HCT116 (cell line): ENCODE measurements at regions not wholly inside any gene's neighbourhood (a gene's known extent, or its start where the extent isn't known, plus 50 kb on each side); places are given as distances from the start of the nearest gene placed in this dataset.

Source experiments
- ATAC-seq: fragments of 200-7000 bp; cut with Tn5 transposase; 2 replicates; pipeline ENCODE4 v1.9.1; 2020; ENCODE audit warnings: mild to moderate bottlenecking, moderate library complexity
- BruUV-seq: library from RNA; stranded (reverse); fragments of 400-500 nt; replicated peaks from 2 replicates; lab custom pipeline; 2021; lab: Mats Ljungman, UMichigan
- CTCF ChIA-PET: fragments of 300-600 bp; sonication (Branson Sonifier 250); formaldehyde crosslinking; loops from one replicate; lab custom pipeline; 2021; ENCODE audit warnings: antibody characterized with exemption; lab: Charles Lee
- POLR2A ChIA-PET: fragments of 300-600, 350-600 bp; sonication (Branson Sonifier 250); formaldehyde crosslinking; loops from one replicate; lab custom pipeline; 2021; ENCODE audit warnings: antibody characterized with exemption; lab: Charles Lee
- RAD21 ChIA-PET, 2 experiments: fragments of 300-600 bp; sonication (Branson Sonifier 250); formaldehyde crosslinking; loops; one replicate each; lab custom pipeline; 2023; ENCODE audit warnings: low total read pairs in 2 of 2; ENCODE audit not compliant: uncharacterized antibody in 2 of 2, unreplicated experiment in 2 of 2, low non-redundant PET in 1 of 2; lab: Charles Lee
- DNase-seq: peaks from one replicate; pipeline ENCODE4 v3.0.0-alpha.2; 2010; ENCODE audit warnings: low read depth, low spot score
- H2AFZ ChIP-seq: fragments of 200-600 bp; shearing (Covaris generic), sonication (generic); 2 replicates; pipeline ENCODE4 v1.6.1; 2017; ENCODE audit warnings: low read depth, mixed run types, mixed read lengths, antibody characterized with exemption, low read length; ENCODE audit not compliant: poor library complexity, severe bottlenecking
- H3K27ac ChIP-seq: 2 replicates; pipeline ENCODE4 v1.5.1; 2012; ENCODE audit warnings: low read depth, low read length
- H3K27me3 ChIP-seq: fragments of 200-600 bp; sonication (generic); 2 replicates; pipeline ENCODE4 v1.6.1; 2016; ENCODE audit warnings: mixed run types, low read length, mixed read lengths; ENCODE audit not compliant: insufficient read depth
- H3K36me3 ChIP-seq, 2 experiments: fragments of 200-500 bp in 1 of 2; fragments of 200-600 bp in 1 of 2; sonication (Bioruptor generic) in 1 of 2; sonication (generic) in 1 of 2; 2 replicates each; pipeline versions ENCODE4 v1.5.1 to v1.6.1; 2014 to 2016; ENCODE audit warnings: low read length in 2 of 2, inconsistent platforms in 1 of 2, mixed read lengths in 1 of 2, mixed run types in 1 of 2; ENCODE audit not compliant: insufficient read depth in 2 of 2, control insufficient read depth in 1 of 2
- H3K4me1 ChIP-seq, 2 experiments: fragments of 200-600 bp in 1 of 2; sonication (generic) in 1 of 2; 2 replicates each; pipeline versions ENCODE4 v1.5.1 to v1.6.1; 2012 to 2017; ENCODE audit warnings: low read length in 2 of 2, inconsistent platforms in 1 of 2, mild to moderate bottlenecking in 1 of 2, mixed read lengths in 1 of 2, mixed run types in 1 of 2, moderate library complexity in 1 of 2; ENCODE audit not compliant: insufficient read depth in 2 of 2, control insufficient read depth in 1 of 2
- H3K4me2 ChIP-seq: fragments of 200-600 bp; sonication (generic); 2 replicates; pipeline ENCODE4 v1.6.1; 2017; ENCODE audit warnings: mixed run types, low read length, mixed read lengths
- H3K4me3 ChIP-seq, 2 experiments: fragments of 200-600 bp in 1 of 2; sonication (generic) in 1 of 2; replicated peaks in 1 of 2; 2 replicates each; pipeline ENCODE4 v1.5.1; 2011 to 2016; ENCODE audit warnings: low read length in 2 of 2, control low read depth in 1 of 2, low read depth in 1 of 2, mild to moderate bottlenecking in 1 of 2, mixed read lengths in 1 of 2, mixed run types in 1 of 2
- H3K79me2 ChIP-seq: fragments of 200-600 bp; sonication (generic); 2 replicates; pipeline ENCODE4 v1.6.1; 2017; ENCODE audit warnings: mild to moderate bottlenecking, mixed run types, low read length, moderate library complexity, mixed read lengths; ENCODE audit not compliant: insufficient read depth
- H3K9ac ChIP-seq: fragments of 200-600 bp; sonication (generic); 2 replicates; pipeline ENCODE4 v1.6.1; 2016; ENCODE audit warnings: low read length, mixed read lengths
- H3K9me2 ChIP-seq: fragments of 200-600 bp; sonication (generic), shearing (Covaris generic); 2 replicates; pipeline ENCODE4 v1.6.1; 2017; ENCODE audit warnings: mixed run types, mild to moderate bottlenecking, moderate library complexity; ENCODE audit not compliant: insufficient read depth
- H3K9me3 ChIP-seq, 2 experiments: fragments of 200-500 bp in 1 of 2; fragments of 200-600 bp in 1 of 2; sonication (Bioruptor generic) in 1 of 2; sonication (generic) in 1 of 2; 2 replicates each; pipeline ENCODE4 v1.6.1; 2014 to 2017; ENCODE audit warnings: low read length in 2 of 2, mixed read lengths in 2 of 2, inconsistent platforms in 1 of 2, low read depth in 1 of 2, mild to moderate bottlenecking in 1 of 2, mixed run types in 1 of 2, moderate library complexity in 1 of 2; ENCODE audit not compliant: control insufficient read depth in 1 of 2, insufficient read depth in 1 of 2
- H4K20me1 ChIP-seq: fragments of 200-600 bp; sonication (generic), shearing (Covaris generic); 2 replicates; pipeline ENCODE4 v1.6.1; 2017; ENCODE audit warnings: mixed run types, mild to moderate bottlenecking, moderate library complexity; ENCODE audit not compliant: insufficient read depth
- ATF3 ChIP-seq: IDR thresholded peaks from 2 replicates; pipeline ENCODE4 v1.6.1; 2012
- CBX3 ChIP-seq: IDR thresholded peaks from 2 replicates; pipeline ENCODE4 v1.6.1; 2012; ENCODE audit warnings: low read depth
- CEBPB ChIP-seq: IDR thresholded peaks from 2 replicates; pipeline ENCODE4 v1.6.1; 2012; ENCODE audit warnings: low read depth
- CTCF ChIP-seq, 3 experiments: fragments of 200-600 bp in 1 of 3; sonication (generic) in 1 of 3; IDR thresholded peaks in 2 of 3; conservative IDR thresholded peaks in 1 of 3; 2 replicates each; pipeline ENCODE4 v1.5.1; 2012 to 2017; ENCODE audit warnings: low read depth in 2 of 3, low read length in 2 of 3, antibody characterized with exemption in 1 of 3, borderline replicate concordance in 1 of 3, control low read depth in 1 of 3, mild to moderate bottlenecking in 1 of 3, mixed read lengths in 1 of 3, mixed run types in 1 of 3, moderate library complexity in 1 of 3; ENCODE audit not compliant: insufficient read depth in 1 of 3
- EGR1 ChIP-seq: IDR thresholded peaks from 2 replicates; pipeline ENCODE4 v1.6.1; 2012; ENCODE audit warnings: low read depth
- EZH2 ChIP-seq: fragments of 200-600 bp; sonication (generic); IDR thresholded peaks from 2 replicates; pipeline ENCODE4 v1.6.1; 2017; ENCODE audit warnings: antibody characterized with exemption, mixed run types
- MAX ChIP-seq: IDR thresholded peaks from 2 replicates; pipeline ENCODE4 v1.6.1; 2012
- POLR2A ChIP-seq: IDR thresholded peaks from 2 replicates; pipeline ENCODE4 v1.7.0; 2011; ENCODE audit warnings: borderline replicate concordance; ENCODE audit not compliant: insufficient read depth, insufficient read length; ENCODE audit errors: extremely low read depth
- REST ChIP-seq: IDR thresholded peaks from 2 replicates; pipeline ENCODE4 v1.6.1; 2012; ENCODE audit warnings: low read depth
- SIN3A ChIP-seq: IDR thresholded peaks from 2 replicates; pipeline ENCODE4 v1.6.1; 2012; ENCODE audit warnings: low read depth
- SP1 ChIP-seq: IDR thresholded peaks from 2 replicates; pipeline ENCODE4 v1.6.1; 2012; ENCODE audit warnings: low read depth
- TCF7L2 ChIP-seq: IDR thresholded peaks from 2 replicates; pipeline ENCODE4 v1.7.0; 2011; ENCODE audit warnings: borderline replicate concordance, inconsistent platforms; ENCODE audit not compliant: insufficient read depth, insufficient read length; ENCODE audit errors: extremely low read depth
- YY1 ChIP-seq: IDR thresholded peaks from 2 replicates; pipeline ENCODE4 v1.6.1; 2011; ENCODE audit warnings: low read length, low read depth, moderate library complexity, mild to moderate bottlenecking; ENCODE audit not compliant: insufficient replicate concordance; ENCODE audit errors: extremely low read depth
- ZFX ChIP-seq: fragments of 450-650 bp; IDR thresholded peaks from 2 replicates; pipeline ENCODE4 v1.6.1; 2017
- ZNF274 ChIP-seq: fragments of 200-500 bp; sonication (Bioruptor generic); IDR thresholded peaks from 2 replicates; pipeline ENCODE4 v1.6.1; 2014; ENCODE audit warnings: mild to moderate bottlenecking, low read depth, low read length, inconsistent platforms
- intact Hi-C: fragments of 100-400 bp; cut with micrococcal nuclease; formaldehyde crosslinking; loops from 2 replicates; pipeline ENCODE4 v1.10.0; 2022

GRCh38 chr10:123491364-123491763 lies 174.8 kb upstream of the GPR26 start:
- Histone ChIP-seq H3K4me2 (no peak overlapping the region), H3K36me3 (no peaks in the 10 kb centered on the region), H3K4me1 (no peaks in the 10 kb centered on the region), H3K9ac (no peak overlapping the region), H3K9me3 (no peaks in the 10 kb centered on the region), H3K79me2 (no peaks in the 10 kb centered on the region), H4K20me1 (no peaks in the 10 kb centered on the region), H3K4me3 (no peak overlapping the region), H3K27ac (no peak overlapping the region), H3K9me2 (no peaks in the 10 kb centered on the region), H2AFZ (no peak overlapping the region), H3K27me3 (0 out of 2 replicates have a peak, but pooled peaks cover 3% of the 10 kb centered on the region)
- ChIA-PET POLR2A (no interaction called here), CTCF (no interaction called here), RAD21 (no interaction called here)
- TF ChIP-seq YY1: no peak
- no peak for TF ChIP-seq ATF3
- BruUV-seq: no TSS peak
- DNase-seq (no peak), ATAC-seq (no peak)
- intact Hi-C loops: no loop called here

- H3K4me1 ChIP-seq: no peaks in the 10 kb centered on the region
- CTCF ChIA-PET: no interaction called here
- H3K9me3 ChIP-seq: no peaks in the 10 kb centered on the region
- H2AFZ ChIP-seq: no peak overlapping the region
- no peak overlapping the region for H3K4me3 ChIP-seq
- H3K9ac ChIP-seq: no peak overlapping the region
- intact Hi-C loops: no loop called here
- RAD21 ChIA-PET: no interaction called here
- POLR2A ChIA-PET: no interaction called here
- no peak overlapping the region for H3K27ac ChIP-seq
- H3K4me2 ChIP-seq: no peak overlapping the region
- H3K36me3 ChIP-seq: no peaks in the 10 kb centered on the region
- ATAC-seq: no peak
- DNase-seq: no peak
- no TSS peak for BruUV-seq
- no peaks in the 10 kb centered on the region for H4K20me1 ChIP-seq
- 0 out of 2 replicates have a peak, but pooled peaks cover 3% of the 10 kb centered on the region for H3K27me3 ChIP-seq
- no peaks in the 10 kb centered on the region for H3K9me2 ChIP-seq
- H3K79me2 ChIP-seq: no peaks in the 10 kb centered on the region
- TF ChIP-seq TCF7L2 (no peak), REST (no peak), CBX3 (no peak), POLR2A (no peak), EGR1 (no peak), MAX (no peak), CTCF (IDR thresholded peaks at IDR 0.05 in 2 of 3, conservative IDR thresholded peaks at IDR 0.05 in 1 of 3; ENCODE audit: borderline replicate concordance in 1 of 3, insufficient read depth in 1 of 3, low read depth in 2 of 3, low read length in 2 of 3) (no peak), ZNF274 (no peak), ZFX (no peak), EZH2 (no peak), SIN3A (no peak), SP1 (no peak), CEBPB (no peak)
Measured at GRCh38 chr10:123492016-123492415, 174.1 kb upstream of the GPR26 start.
